ENCODE measurements at regions not wholly inside any gene's neighbourhood (a gene's known extent, or its start where the extent isn't known, plus 50 kb on each side); places are given as distances from the start of the nearest gene placed in this dataset.

DNA sequence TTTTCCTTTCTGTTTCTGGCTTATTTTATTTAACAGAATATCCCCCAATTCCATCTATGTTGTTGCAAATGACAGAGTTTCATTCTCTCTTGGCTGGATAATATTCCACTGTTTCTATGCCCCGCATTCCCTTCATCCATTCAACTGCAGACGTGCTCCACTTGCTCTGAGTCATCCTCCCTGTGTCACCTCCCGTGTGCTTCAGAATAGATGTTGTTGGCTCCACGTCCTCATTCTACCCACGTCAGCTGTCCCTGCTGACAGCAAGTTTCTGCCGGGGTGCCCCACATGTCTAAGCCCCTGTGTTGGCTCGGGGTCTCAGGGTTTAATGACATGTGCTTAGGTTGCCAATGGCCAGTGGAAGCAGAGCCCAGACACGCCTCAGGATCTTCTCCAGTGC, 1041.0 kb downstream of the UQCRFS1 start:
- DNase-seq, result no peak
- no peaks in the 10 kb centered on the region for H3K36me3 ChIP-seq
- no peaks in the 10 kb centered on the region for H3K4me1 ChIP-seq
- no peak overlapping the region for H3K4me3 ChIP-seq
- no peaks in the 10 kb centered on the region for H3K27me3 ChIP-seq
- no peak overlapping the region for H3K27ac ChIP-seq
- no peaks in the 10 kb centered on the region for H3K9me3 ChIP-seq (replicated peaks)

DNA sequence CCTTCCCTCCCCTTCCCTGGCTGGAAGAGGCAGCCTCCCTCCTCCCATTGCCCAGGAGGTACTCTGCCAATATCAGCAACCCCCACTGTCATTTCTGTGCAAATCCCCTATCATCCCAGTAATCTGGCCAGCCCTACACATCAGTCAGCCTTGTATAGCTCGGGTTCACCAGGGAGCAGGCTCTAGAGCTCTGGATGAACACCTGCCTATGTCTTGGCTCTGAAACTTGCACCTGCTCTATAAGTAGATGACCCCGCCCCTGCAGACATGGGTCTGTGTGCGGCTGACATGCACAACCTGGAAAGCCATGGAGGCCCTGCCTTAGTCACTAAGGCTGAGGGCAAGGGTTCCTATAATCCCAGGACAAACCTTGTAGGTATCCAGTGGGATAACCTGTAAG, 1042.9 kb downstream of the UQCRFS1 start:
- Histone ChIP-seq H3K9me3 (replicated peaks) (no peaks in the 10 kb centered on the region), H3K27me3 (no peaks in the 10 kb centered on the region), H3K27ac (no peak overlapping the region), H3K4me1 (no peaks in the 10 kb centered on the region), H3K4me3 (no peak overlapping the region), H3K36me3 (no peaks in the 10 kb centered on the region)
- DNase-seq, result no peak

DNA sequence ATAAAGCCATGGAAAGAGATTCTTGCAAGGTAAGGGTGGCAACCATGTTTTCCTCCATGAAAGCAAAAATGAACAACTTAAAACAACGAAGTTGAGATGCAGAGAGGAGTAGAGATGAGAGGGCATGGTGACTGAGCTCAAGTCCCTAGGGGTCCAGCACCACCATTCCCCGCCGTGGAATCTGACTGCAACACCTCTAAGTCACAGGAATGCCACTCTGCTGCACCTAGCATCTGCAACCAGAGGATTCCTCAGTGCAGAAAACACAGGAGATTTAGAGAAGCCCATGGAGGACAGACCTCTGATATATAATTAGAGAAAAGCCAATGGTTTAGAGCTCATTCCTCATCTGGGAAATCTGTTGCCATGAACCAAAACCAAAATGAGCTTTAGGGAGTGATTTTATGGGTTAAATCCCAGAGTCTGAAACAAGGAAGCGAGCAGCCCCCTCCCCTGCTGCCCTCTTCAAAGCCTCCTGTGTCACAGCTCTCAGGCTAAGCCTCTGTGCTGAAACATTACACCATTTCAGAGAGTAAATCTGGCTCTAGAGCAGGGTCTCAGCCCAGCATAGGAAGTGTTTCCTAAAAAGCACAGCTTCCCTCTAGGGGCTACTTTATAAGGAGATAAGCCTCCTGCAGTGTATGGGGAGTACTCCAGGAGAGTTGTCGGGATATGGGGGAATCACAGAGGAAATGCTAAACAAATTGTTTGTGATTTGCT, 1043.6 kb downstream of the UQCRFS1 start:
- H3K4me1 ChIP-seq, result no peaks in the 10 kb centered on the region
- H3K36me3 ChIP-seq, result no peaks in the 10 kb centered on the region
- no peak for DNase-seq
- no peaks in the 10 kb centered on the region for H3K27me3 ChIP-seq
- no peak overlapping the region for H3K4me3 ChIP-seq
- no peaks in the 10 kb centered on the region for H3K9me3 ChIP-seq (replicated peaks)
- H3K27ac ChIP-seq, result no peak overlapping the region

DNA sequence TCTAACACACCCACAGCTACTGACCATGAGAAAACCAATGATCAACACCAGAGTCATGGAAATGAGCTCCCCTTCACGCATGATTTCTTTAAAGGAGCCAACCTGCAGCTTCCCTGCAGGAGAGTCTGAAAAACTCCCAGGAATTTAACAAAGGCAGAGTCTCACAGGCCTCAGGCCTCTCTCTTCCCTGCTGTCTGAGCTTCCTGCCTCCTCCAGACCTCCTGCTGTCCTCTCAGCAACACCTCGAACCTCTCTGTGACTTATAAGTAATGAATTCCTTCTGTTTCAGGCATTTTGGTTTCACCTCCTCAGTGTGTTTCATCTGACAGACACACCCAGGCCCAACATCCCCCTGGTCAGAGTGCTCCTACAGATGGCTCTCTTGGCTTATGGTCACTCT, 1044.4 kb downstream of the UQCRFS1 start:
- DNase-seq, result no peak
- H3K4me1 ChIP-seq, result no peaks in the 10 kb centered on the region
- H3K9me3 ChIP-seq (replicated peaks), result no peaks in the 10 kb centered on the region
- no peaks in the 10 kb centered on the region for H3K27me3 ChIP-seq
- H3K27ac ChIP-seq, result no peak overlapping the region
- no peaks in the 10 kb centered on the region for H3K36me3 ChIP-seq
- no peak overlapping the region for H3K4me3 ChIP-seq

DNA sequence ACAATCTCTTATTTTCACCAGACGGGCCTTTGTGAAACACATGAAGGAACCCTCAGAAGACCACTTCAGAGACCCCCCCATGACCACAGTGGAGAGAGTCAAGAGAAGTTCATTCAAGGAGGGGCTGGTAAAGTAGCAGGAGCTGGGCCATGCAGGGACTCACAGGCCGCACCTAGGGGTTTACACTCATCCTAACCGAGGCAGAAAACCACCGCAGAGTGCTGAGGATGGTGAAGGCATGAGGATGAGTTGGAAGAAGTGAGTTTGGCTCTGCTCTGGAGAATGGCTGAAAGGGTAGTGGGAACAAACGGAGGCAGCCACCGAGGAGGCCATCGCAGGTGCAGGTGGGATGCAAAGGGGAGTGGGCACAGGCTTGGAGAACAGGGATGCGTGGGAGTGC, 1046.9 kb downstream of the UQCRFS1 start:
- Histone ChIP-seq H3K27ac (no peak overlapping the region), H3K27me3 (no peaks in the 10 kb centered on the region), H3K9me3 (replicated peaks) (no peaks in the 10 kb centered on the region), H3K4me1 (no peaks in the 10 kb centered on the region), H3K4me3 (no peak overlapping the region), H3K36me3 (no peaks in the 10 kb centered on the region)
- no peak for DNase-seq

DNA sequence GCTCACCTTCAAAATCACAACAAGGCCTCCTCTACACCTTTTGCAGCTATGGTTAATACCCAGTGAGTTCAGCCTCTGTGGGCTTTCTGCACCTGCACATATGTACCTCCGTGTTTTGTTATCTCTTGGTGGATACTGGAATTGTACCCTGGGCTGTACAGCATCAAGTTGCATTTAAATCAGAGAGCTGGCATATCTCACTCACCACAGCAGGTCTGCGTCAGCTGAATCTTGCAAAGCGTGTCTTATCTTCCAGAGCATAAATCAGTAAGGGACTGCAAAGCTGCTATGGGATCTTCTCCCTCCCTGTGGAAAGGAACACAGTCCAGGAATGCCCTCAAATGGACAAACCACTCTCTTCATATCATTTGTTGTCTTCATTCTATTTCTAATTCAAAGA, 1048.7 kb downstream of the UQCRFS1 start:
- H3K27me3 ChIP-seq, result no peaks in the 10 kb centered on the region
- DNase-seq, result no peak
- H3K4me1 ChIP-seq, result no peaks in the 10 kb centered on the region
- H3K36me3 ChIP-seq, result no peaks in the 10 kb centered on the region
- H3K9me3 ChIP-seq (replicated peaks), result no peaks in the 10 kb centered on the region
- no peak overlapping the region for H3K4me3 ChIP-seq
- no peak overlapping the region for H3K27ac ChIP-seq

DNA sequence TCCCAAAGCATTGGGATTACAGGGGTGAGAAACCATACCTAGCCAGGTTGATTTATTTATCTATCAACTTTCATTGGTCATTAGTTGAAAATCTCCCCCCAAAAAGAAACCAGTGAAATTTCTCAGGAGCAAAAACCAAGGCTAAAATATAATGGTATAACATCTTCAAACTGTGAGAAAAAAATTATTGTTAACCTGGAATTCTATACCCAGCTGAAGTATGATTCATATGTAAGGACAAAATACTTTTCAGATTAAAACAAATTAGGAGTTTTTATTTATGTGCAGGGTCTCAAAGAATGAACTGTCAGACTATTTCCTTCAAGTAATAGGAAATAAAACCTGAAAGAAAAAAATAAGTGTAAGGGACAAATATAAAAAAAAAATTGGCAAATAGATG, 1053.9 kb downstream of the UQCRFS1 start:
- no peaks in the 10 kb centered on the region for H3K27me3 ChIP-seq
- no peak overlapping the region for H3K27ac ChIP-seq
- no peak overlapping the region for H3K4me3 ChIP-seq
- H3K4me1 ChIP-seq, result no peaks in the 10 kb centered on the region
- no peaks in the 10 kb centered on the region for H3K9me3 ChIP-seq (replicated peaks)
- H3K36me3 ChIP-seq, result no peaks in the 10 kb centered on the region
- DNase-seq, result no peak

DNA sequence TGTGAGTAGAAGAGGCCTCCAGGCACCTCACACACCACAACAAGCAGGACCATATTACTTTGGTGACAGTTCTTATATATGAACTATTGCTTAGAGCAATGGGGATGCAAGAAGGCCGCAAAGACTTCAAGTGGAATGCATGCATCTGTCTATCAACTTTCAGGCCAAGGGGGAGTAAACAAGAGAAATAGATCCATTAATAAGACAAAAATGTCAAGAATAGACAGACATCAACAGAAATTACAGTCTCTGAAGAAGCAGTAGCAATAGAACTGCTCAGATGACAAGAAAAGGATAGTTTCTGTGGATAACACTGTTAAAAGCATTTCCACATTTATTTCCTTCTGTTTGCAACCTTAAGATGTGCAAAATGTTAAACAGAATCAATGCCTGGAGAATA, 1057.7 kb downstream of the UQCRFS1 start:
- H3K9me3 ChIP-seq (replicated peaks), result no peaks in the 10 kb centered on the region
- no peak overlapping the region for H3K27ac ChIP-seq
- no peaks in the 10 kb centered on the region for H3K4me1 ChIP-seq
- no peak for DNase-seq
- H3K27me3 ChIP-seq, result no peaks in the 10 kb centered on the region
- H3K4me3 ChIP-seq, result no peak overlapping the region
- no peaks in the 10 kb centered on the region for H3K36me3 ChIP-seq

DNA sequence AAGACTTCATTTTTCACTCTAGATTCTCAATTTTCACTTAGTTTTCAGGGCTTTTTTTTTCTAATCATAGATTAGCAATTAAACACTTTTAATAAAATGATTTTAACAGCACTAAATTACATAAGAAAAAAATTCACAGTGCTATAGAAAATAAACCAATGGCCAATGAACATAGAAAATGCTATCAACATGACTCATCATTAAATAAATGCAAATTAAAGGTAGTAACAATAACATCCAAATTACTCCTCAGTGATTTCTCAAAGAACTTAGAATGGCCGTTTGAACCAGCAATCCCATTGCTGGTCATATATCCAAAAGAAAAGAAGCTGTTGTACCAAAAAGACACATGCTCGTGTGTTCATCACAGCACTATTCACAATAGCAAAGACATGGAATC, 1058.9 kb downstream of the UQCRFS1 start:
- Histone ChIP-seq H3K9me3 (replicated peaks) (no peaks in the 10 kb centered on the region), H3K27me3 (no peaks in the 10 kb centered on the region), H3K27ac (no peak overlapping the region), H3K4me1 (no peaks in the 10 kb centered on the region), H3K4me3 (no peak overlapping the region), H3K36me3 (no peaks in the 10 kb centered on the region)
- DNase-seq, result no peak

DNA sequence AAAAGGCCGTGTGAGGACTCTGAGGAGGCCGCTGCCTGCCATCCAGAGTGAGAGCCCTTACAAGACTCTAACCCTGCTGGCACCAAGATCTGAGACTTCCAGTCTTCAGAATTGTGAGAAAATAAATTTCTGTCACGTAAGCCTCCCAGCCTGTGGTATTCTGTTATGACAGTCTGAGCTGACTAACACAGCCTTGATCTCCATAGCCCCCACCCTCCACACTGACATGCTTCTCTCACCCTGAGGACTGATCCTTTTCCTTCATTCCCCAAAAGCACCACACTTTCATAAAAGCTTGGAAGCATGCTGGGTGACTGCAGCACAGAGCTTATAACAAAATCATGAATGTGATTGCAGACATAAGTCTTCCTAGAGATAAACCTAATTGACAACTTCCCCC, 1059.8 kb downstream of the UQCRFS1 start:
- H3K4me1 ChIP-seq, result no peaks in the 10 kb centered on the region
- no peaks in the 10 kb centered on the region for H3K9me3 ChIP-seq (replicated peaks)
- no peaks in the 10 kb centered on the region for H3K36me3 ChIP-seq
- H3K27ac ChIP-seq, result no peak overlapping the region
- no peak for DNase-seq
- no peaks in the 10 kb centered on the region for H3K27me3 ChIP-seq
- no peak overlapping the region for H3K4me3 ChIP-seq

DNA sequence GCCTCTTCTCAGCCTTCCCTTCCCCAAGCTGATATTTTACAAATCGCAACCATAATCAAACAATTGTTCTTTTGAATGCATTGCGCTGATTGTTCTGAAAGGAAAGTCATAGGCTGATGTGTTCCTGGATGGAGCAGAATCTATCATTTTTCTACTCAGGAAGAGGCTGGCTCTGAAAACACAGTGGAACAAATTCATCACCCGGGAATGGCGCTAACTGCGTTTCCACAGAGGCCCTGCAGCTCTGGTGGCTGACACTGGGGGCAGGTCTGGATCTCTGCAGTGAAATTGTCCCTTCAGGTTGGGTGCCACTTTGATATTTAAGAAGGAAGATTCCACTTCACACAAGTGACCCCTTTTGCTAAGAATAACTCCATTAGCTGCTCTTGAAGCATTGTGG, 1060.8 kb downstream of the UQCRFS1 start:
- DNase-seq, result no peak

DNA sequence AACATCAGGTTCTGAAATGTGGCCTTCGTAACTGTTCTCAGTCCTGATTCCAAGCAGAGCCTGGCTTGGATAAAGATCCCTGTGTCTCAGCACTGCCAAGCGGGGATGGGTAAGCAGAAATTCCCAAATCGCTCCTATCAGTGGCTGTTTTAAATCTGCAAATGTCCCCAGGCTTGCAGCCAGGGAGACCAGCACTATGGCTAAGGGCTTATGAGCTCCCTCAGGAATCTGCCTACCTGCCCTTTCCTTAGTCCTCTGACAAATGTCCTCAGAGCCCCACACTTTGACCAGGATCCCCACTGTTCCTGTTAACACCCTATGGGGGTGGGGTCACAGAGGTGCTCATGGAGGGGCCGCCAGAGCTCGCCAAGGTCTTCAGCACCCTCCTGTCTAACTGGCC, 1062.8 kb downstream of the UQCRFS1 start:
- H3K9me3 ChIP-seq (replicated peaks), result no peaks in the 10 kb centered on the region
- peaks cover 4% of the 10 kb centered on the region; the same call in 1 of the 2 replicates for H3K27me3 ChIP-seq
- DNase-seq, result no peak
- no peak overlapping the region for H3K27ac ChIP-seq
- H3K4me3 ChIP-seq, result no peak overlapping the region
- no peaks in the 10 kb centered on the region for H3K4me1 ChIP-seq
- no peaks in the 10 kb centered on the region for H3K36me3 ChIP-seq

More for the DNA sequence above, 1060.8 kb downstream of the UQCRFS1 start:
- Histone ChIP-seq H3K36me3 (no peaks in the 10 kb centered on the region), H3K27me3 (peaks cover 3% of the 10 kb centered on the region; the same call in 1 of the 2 replicates), H3K4me1 (no peaks in the 10 kb centered on the region), H3K27ac (no peak overlapping the region), H3K4me3 (no peak overlapping the region), H3K9me3 (replicated peaks) (no peaks in the 10 kb centered on the region)

DNA sequence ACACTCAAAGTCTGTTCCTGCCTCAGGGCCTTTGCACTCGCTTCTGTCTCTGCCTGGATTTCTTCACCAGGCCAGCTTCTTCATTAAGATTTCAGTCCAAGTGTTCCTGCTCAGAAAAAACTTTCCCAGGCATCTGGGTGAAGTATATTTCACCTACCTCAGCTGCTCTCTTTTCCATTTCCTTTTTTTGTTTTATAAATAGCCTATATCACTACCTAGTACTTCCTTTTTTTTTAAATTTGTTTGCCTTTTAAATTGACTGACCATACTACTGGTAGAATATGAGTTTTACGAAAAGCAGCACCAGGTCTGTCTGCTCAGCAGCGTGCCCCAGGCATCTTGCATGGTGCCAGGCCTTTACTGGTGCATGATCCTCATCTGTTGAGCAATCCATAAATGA, 1064.4 kb downstream of the UQCRFS1 start:
- DNase-seq, result no peak
- peaks cover 4% of the 10 kb centered on the region; the same call in 1 of the 2 replicates for H3K27me3 ChIP-seq
- H3K36me3 ChIP-seq, result no peaks in the 10 kb centered on the region
- no peaks in the 10 kb centered on the region for H3K4me1 ChIP-seq
- no peaks in the 10 kb centered on the region for H3K9me3 ChIP-seq (replicated peaks)
- no peak overlapping the region for H3K27ac ChIP-seq
- no peak overlapping the region for H3K4me3 ChIP-seq

DNA sequence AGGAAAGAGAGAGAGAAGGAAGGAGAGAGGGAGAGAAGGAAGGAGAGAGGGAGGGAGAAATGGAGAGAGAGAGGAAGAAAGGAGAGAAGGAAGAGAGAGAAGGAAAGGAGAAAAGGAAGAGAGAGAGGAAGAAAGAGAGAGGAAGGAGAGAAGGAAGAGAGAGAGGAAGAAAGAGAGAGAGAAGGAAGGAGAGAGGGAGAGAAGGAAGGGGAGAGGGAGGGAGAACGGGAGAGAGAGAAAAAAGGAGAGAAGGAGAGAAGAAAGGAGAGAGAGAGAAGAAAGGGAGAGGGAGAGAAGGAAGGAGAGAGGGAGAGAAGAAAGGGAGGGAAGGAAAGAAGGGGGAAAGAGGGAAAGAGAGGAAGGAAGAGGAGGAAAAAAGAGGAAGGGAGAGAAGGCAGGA, 1070.7 kb downstream of the UQCRFS1 start:
- Histone ChIP-seq H3K4me3 (no peak overlapping the region), H3K27me3 (peaks cover 2% of the 10 kb centered on the region; the same call in 1 of the 2 replicates), H3K4me1 (no peaks in the 10 kb centered on the region), H3K27ac (no peak overlapping the region), H3K9me3 (replicated peaks) (no peaks in the 10 kb centered on the region), H3K36me3 (no peaks in the 10 kb centered on the region)
- DNase-seq, result no peak

DNA sequence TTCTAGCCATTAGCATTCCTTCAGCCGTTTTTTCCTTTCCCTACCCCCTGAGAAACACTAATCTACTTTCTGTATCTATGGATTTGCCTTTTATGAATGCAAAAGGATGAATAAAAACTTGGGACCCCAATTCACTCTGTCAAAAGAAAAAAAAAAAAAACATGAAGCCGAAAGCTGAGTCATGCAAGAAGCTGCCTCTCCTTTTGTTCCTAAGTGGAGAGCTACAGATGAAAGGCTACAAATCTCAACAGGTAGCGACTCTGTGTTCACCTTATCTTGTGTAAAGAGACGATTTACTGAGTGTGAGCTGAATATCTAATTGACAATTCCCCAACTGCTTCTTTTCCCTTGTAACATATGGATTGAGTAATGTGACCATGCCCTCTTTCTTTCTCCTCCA, 1072.8 kb downstream of the UQCRFS1 start:
- H3K27me3 ChIP-seq, result no peaks in the 10 kb centered on the region
- no peaks in the 10 kb centered on the region for H3K4me1 ChIP-seq
- H3K4me3 ChIP-seq, result no peak overlapping the region
- H3K9me3 ChIP-seq (replicated peaks), result no peaks in the 10 kb centered on the region
- H3K36me3 ChIP-seq, result no peaks in the 10 kb centered on the region
- DNase-seq, result no peak
- no peak overlapping the region for H3K27ac ChIP-seq

DNA sequence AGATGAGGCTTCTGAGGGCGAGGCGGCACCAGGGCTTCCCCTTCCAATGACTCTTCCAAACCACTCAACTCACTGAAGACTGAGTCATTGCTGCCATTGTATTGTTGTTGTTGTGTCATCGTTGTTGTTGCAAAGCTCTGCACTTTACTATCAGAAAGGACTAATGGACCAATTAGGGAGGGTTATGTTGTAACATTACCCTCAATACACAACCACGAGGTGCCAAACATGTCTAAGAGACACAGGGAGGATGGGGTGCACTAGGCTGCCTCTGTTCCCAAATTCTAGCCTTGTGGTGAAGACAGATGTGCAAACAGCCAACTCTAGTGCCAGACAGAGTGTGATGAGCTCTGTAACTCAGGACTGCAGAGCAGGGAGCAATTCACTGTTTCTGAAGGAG, 1075.2 kb downstream of the UQCRFS1 start:
- DNase-seq, result no peak
- Histone ChIP-seq H3K4me3 (no peak overlapping the region), H3K9me3 (replicated peaks) (no peaks in the 10 kb centered on the region), H3K4me1 (no peaks in the 10 kb centered on the region), H3K36me3 (no peaks in the 10 kb centered on the region), H3K27me3 (no peaks in the 10 kb centered on the region), H3K27ac (no peak overlapping the region)
